Aorta (tissue), 5 donors: ENCODE measurements at regions not wholly inside any gene's neighbourhood (a gene's known extent, or its start where the extent isn't known, plus 50 kb on each side); places are given as distances from the start of the nearest gene placed in this dataset.
A peak's percentile ranks its signal among the peaks of the same experiment; 100 is the strongest.

Source experiments
- ATAC-seq: fragments of 200-7000 bp; cut with Tn5 transposase; one replicate; pipeline ENCODE4 v1.9.1; 2022; ENCODE audit warnings: moderate library complexity; ENCODE audit not compliant: low FRiP score
- DNase-seq, 2 donors: peaks; one replicate each; pipeline ENCODE4 v3.0.0-alpha.2; 2020
- H3K27ac ChIP-seq, 2 donors: one replicate each; pipeline ENCODE4 v1.5.1; 2013; ENCODE audit warnings: low read length in 2 of 2, mild to moderate bottlenecking in 2 of 2, moderate library complexity in 2 of 2, control low read depth in 1 of 2, inconsistent platforms in 1 of 2, low read depth in 1 of 2
- H3K27me3 ChIP-seq, 2 donors: one replicate each; pipeline ENCODE4 v1.6.1; 2013; ENCODE audit warnings: control low read depth in 1 of 2, low read length in 1 of 2, mild to moderate bottlenecking in 1 of 2, moderate library complexity in 1 of 2; ENCODE audit not compliant: insufficient read depth in 2 of 2, control insufficient read depth in 1 of 2
- H3K36me3 ChIP-seq, 2 donors: one replicate each; pipeline ENCODE4 v1.6.1; 2013; ENCODE audit warnings: control low read depth in 1 of 2, low read length in 1 of 2, mild to moderate bottlenecking in 1 of 2; ENCODE audit not compliant: insufficient read depth in 2 of 2, control insufficient read depth in 1 of 2
- H3K4me1 ChIP-seq, 2 donors: one replicate each; pipeline ENCODE4 v1.6.1; 2013; ENCODE audit warnings: low read length in 2 of 2, control low read depth in 1 of 2, mild to moderate bottlenecking in 1 of 2, moderate library complexity in 1 of 2; ENCODE audit not compliant: insufficient read depth in 2 of 2, control insufficient read depth in 1 of 2
- H3K4me3 ChIP-seq, 2 donors: one replicate each; pipeline ENCODE4 v1.5.1; 2013; ENCODE audit warnings: low read length in 2 of 2, control low read depth in 1 of 2, mild to moderate bottlenecking in 1 of 2
- H3K9me3 ChIP-seq: one replicate; pipeline ENCODE4 v1.6.1; 2013; ENCODE audit warnings: mild to moderate bottlenecking, low read length; ENCODE audit not compliant: control insufficient read depth
- WGBS, 2 donors: extraction: QIAGEN DNeasy Blood & Tissue Kit; methylation state at CpG; one replicate each; pipeline ENCODE4 v1.1.7; 2013; 5-methylcytosine and 5-hydroxymethylcytosine counted together
- intact Hi-C, 2 donors: fragments of 100-400 bp; cut with DNase I; formaldehyde crosslinking; loops; one replicate each; pipeline versions ENCODE4 v1.14.2 to v1.15.0; 2022
- donor health status: healthy with polysubstance abuse.
- donor health status: Bipolar disorder and iron deficiency.
- donor health status: DM: no; HTN: no; CAD: no.
- donor health status: DM: no; HTN: no; CAD: no.
- donor health status: DM: yes; HTN: yes; CAD: no.

GRCh38 chr15:31540633-31541032 is 214.0 kb downstream of the KLF13 start:
- Histone ChIP-seq H3K4me1 (no peaks in the 10 kb centered on the region), H3K27me3 (no peaks in the 10 kb centered on the region), H3K36me3 (peaks cover 0 to 1% of the 10 kb centered on the region in 2 donors), H3K4me3 (no peak overlapping the region), H3K27ac (no peak overlapping the region), H3K9me3 (no peaks in the 10 kb centered on the region)
- intact Hi-C loops, result no loop called here
- ATAC-seq (no peak), DNase-seq (no peak)
- 95 to 96% methylated on average over 2 of the region's 2 CpGs for WGBS, 2 donors

GRCh38 chr15:31544361-31544760 is 217.7 kb downstream of the KLF13 start:
- Histone ChIP-seq H3K4me1 (no peaks in the 10 kb centered on the region), H3K4me3 (no peak overlapping the region), H3K27ac (no peak overlapping the region), H3K36me3 (no peaks in the 10 kb centered on the region), H3K9me3 (no peaks in the 10 kb centered on the region), H3K27me3 (no peaks in the 10 kb centered on the region)
- intact Hi-C loops, result no loop called here
- no peak for DNase-seq
- ATAC-seq, result no peak

- intact Hi-C loops, result no loop called here
- no peak for ATAC-seq
- no peak for DNase-seq
- H3K27me3 ChIP-seq, result no peaks in the 10 kb centered on the region
- H3K36me3 ChIP-seq, result no peaks in the 10 kb centered on the region
- H3K9me3 ChIP-seq, result no peaks in the 10 kb centered on the region
- H3K4me3 ChIP-seq, result no peak overlapping the region
- no peak overlapping the region for H3K27ac ChIP-seq
- no peaks in the 10 kb centered on the region for H3K4me1 ChIP-seq
Measured at GRCh38 chr15:31545257-31545656, 218.6 kb downstream of the KLF13 start.

GRCh38 chr15:31550211-31550977 is 223.8 kb downstream of the KLF13 start:
- intact Hi-C loops, result no loop called here
- Histone ChIP-seq H3K27me3 (no peaks in the 10 kb centered on the region), H3K4me1 (no peaks in the 10 kb centered on the region), H3K9me3 (no peaks in the 10 kb centered on the region), H3K4me3 (no peak overlapping the region), H3K36me3 (no peaks in the 10 kb centered on the region), H3K27ac (no peak overlapping the region)
- DNase-seq (no peak), ATAC-seq (no peak)
- 81 to 84% methylated on average over 8 of the region's 8 CpGs for WGBS, 2 donors

GRCh38 chr15:31551323-31551722 is 224.7 kb downstream of the KLF13 start:
- intact Hi-C loops, result no loop called here
- H3K36me3 ChIP-seq, result no peaks in the 10 kb centered on the region
- H3K27me3 ChIP-seq, result no peaks in the 10 kb centered on the region
- DNase-seq, result no peak
- no peaks in the 10 kb centered on the region for H3K9me3 ChIP-seq
- H3K4me1 ChIP-seq, result no peaks in the 10 kb centered on the region
- no peak overlapping the region for H3K4me3 ChIP-seq
- H3K27ac ChIP-seq, result no peak overlapping the region
- WGBS, 2 donors, result 81 to 83% methylated on average over 5 of the region's 5 CpGs
- ATAC-seq, result no peak

GRCh38 chr15:31552482-31553099 is 226.0 kb downstream of the KLF13 start:
- H3K36me3 ChIP-seq, result no peaks in the 10 kb centered on the region
- H3K9me3 ChIP-seq, result no peaks in the 10 kb centered on the region
- no peak overlapping the region for H3K27ac ChIP-seq
- DNase-seq (no peak), ATAC-seq (no peak)
- H3K27me3 ChIP-seq, result no peaks in the 10 kb centered on the region
- no peaks in the 10 kb centered on the region for H3K4me1 ChIP-seq
- 90 to 92% methylated on average over 13 of the region's 13 CpGs for WGBS, 2 donors
- H3K4me3 ChIP-seq, result no peak overlapping the region
- intact Hi-C loops, result no loop called here

- 8 to 15% methylated on average over 8 of the region's 8 CpGs for WGBS, 2 donors
- intact Hi-C loops, result no loop called here
- H3K27me3 ChIP-seq, result no peaks in the 10 kb centered on the region
- peak; percentile 81 to 85 for DNase-seq
- H3K4me3 ChIP-seq, result no peak overlapping the region
- no peaks in the 10 kb centered on the region for H3K4me1 ChIP-seq
- H3K27ac ChIP-seq, result no peak overlapping the region
- H3K36me3 ChIP-seq, result no peaks in the 10 kb centered on the region
- no peaks in the 10 kb centered on the region for H3K9me3 ChIP-seq
- ATAC-seq, result peak; percentile 71
Measured at GRCh38 chr15:31554261-31554660, 227.6 kb downstream of the KLF13 start.

GRCh38 chr15:31555022-31555421 is 228.4 kb downstream of the KLF13 start:
- no peak overlapping the region for H3K4me3 ChIP-seq
- WGBS, 2 donors, result 92 to 96% methylated on average over 3 of the region's 3 CpGs
- ATAC-seq, result no peak
- no peaks in the 10 kb centered on the region for H3K27me3 ChIP-seq
- H3K4me1 ChIP-seq, result no peaks in the 10 kb centered on the region
- H3K36me3 ChIP-seq, result no peaks in the 10 kb centered on the region
- no peak for DNase-seq
- no peak overlapping the region for H3K27ac ChIP-seq
- intact Hi-C loops, result no loop called here
- no peaks in the 10 kb centered on the region for H3K9me3 ChIP-seq

GRCh38 chr15:31556494-31557150 is 230.0 kb downstream of the KLF13 start:
- Histone ChIP-seq H3K36me3 (no peaks in the 10 kb centered on the region), H3K9me3 (no peaks in the 10 kb centered on the region), H3K4me3 (no peak overlapping the region), H3K4me1 (no peaks in the 10 kb centered on the region), H3K27ac (no peak overlapping the region), H3K27me3 (no peaks in the 10 kb centered on the region)
- intact Hi-C loops, result no loop called here
- no peak for DNase-seq
- 91 to 93% methylated on average over 9 of the region's 9 CpGs for WGBS, 2 donors
- no peak for ATAC-seq
